ENCODE measurements at regions not wholly inside any gene's neighbourhood (a gene's known extent, or its start where the extent isn't known, plus 50 kb on each side); places are given as distances from the start of the nearest gene placed in this dataset.

DNA sequence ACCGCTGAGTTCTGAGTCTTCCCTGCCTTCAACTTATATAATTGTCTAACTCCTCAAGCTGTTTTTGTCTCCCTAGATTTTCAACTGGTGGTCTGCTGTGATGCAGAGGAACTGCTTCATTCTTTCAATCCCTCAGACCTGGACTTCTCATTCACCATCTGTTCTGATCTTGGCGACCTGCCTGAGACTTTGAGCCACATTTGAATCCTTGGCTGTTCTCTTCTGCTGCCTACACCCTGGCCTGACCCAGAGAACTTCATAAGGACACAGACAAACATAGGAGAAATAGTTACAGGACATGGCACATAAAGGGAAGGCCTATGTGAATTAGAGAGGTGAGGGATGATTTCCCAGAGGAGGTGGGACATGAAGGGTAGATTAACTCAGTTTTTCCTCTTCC lies 326.7 kb downstream of the PTEN start:
- H3K9me3 ChIP-seq (ENCODE audit: control insufficient read depth in 2 of 3, insufficient read depth in 1 of 3, low read length in 3 of 3), result no peaks in the 10 kb centered on the region
- H3K9ac ChIP-seq (ENCODE audit: low read length in 3 of 3), result no peak overlapping the region
- no peaks in the 10 kb centered on the region for H3K36me3 ChIP-seq (ENCODE audit: control insufficient read depth in 2 of 3, insufficient read depth in 3 of 3, low read length in 3 of 3)
- H3K27me3 ChIP-seq (ENCODE audit: control insufficient read depth, insufficient read depth, low read length), result no peaks in the 10 kb centered on the region
- FAIRE-seq (no peak), DNase-seq (no peak)
- intact Hi-C loops (cut with DNase I), result no loop called here
- H3K4me3 ChIP-seq (ENCODE audit: low read length in 3 of 3), result no peak overlapping the region
- H3K4me1 ChIP-seq (ENCODE audit: control insufficient read depth in 2 of 3, insufficient read depth in 2 of 3, low read depth in 1 of 3, low read length in 3 of 3), result no peaks in the 10 kb centered on the region
- no peak overlapping the region for H3K27ac ChIP-seq (ENCODE audit: low read depth in 2 of 2, low read length in 2 of 2)
- TF ChIP-seq, protein P1, sequence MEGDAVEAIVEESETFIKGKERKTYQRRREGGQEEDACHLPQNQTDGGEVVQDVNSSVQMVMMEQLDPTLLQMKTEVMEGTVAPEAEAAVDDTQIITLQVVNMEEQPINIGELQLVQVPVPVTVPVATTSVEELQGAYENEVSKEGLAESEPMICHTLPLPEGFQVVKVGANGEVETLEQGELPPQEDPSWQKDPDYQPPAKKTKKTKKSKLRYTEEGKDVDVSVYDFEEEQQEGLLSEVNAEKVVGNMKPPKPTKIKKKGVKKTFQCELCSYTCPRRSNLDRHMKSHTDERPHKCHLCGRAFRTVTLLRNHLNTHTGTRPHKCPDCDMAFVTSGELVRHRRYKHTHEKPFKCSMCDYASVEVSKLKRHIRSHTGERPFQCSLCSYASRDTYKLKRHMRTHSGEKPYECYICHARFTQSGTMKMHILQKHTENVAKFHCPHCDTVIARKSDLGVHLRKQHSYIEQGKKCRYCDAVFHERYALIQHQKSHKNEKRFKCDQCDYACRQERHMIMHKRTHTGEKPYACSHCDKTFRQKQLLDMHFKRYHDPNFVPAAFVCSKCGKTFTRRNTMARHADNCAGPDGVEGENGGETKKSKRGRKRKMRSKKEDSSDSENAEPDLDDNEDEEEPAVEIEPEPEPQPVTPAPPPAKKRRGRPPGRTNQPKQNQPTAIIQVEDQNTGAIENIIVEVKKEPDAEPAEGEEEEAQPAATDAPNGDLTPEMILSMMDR (IDR thresholded peaks at IDR 0.05; ENCODE audit: borderline replicate concordance, extremely low read depth, insufficient read depth), result no peak

DNA sequence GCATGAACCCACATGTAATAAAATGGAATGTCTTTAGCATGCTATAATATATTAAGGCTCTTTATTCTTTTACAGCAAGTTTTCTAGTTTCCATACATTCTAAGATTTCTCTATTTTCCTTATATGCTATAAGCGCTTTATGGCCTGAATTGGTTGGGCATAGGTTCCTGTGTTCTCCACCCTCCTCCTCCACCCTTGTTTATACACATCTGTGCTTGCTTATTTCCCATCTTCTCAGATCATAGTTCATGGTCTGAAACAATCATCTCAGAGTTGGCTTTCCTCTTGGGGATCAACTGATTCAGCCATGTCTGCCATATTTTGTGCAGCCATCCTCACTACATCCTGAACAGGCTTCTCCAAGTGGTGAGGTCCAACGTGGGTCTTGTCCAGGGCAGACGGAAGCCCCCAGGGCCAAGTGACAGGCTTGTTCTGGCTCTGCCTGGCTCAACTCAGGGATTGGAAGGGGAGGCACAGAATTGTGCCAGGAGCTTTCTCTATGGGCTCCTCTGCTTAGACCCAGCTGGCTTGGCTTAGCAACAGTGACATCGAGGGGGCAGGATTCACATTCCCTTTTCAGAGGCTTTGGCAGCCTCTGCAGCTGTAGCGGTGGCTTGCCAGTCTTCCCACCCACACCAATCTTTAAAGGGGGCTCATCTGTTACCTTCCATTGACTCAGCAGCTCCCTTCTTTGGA lies 327.3 kb downstream of the PTEN start:
- H3K9me3 ChIP-seq (ENCODE audit: control insufficient read depth in 2 of 3, insufficient read depth in 1 of 3, low read length in 3 of 3), result no peaks in the 10 kb centered on the region
- H3K4me1 ChIP-seq (ENCODE audit: control insufficient read depth in 2 of 3, insufficient read depth in 2 of 3, low read depth in 1 of 3, low read length in 3 of 3), result no peaks in the 10 kb centered on the region
- DNase-seq (no peak), FAIRE-seq (no peak)
- H3K9ac ChIP-seq (ENCODE audit: low read length in 3 of 3), result no peak overlapping the region
- H3K27me3 ChIP-seq (ENCODE audit: control insufficient read depth, insufficient read depth, low read length), result no peaks in the 10 kb centered on the region
- intact Hi-C loops (cut with DNase I), result no loop called here
- TF ChIP-seq, protein P1 (IDR thresholded peaks at IDR 0.05; ENCODE audit: borderline replicate concordance, extremely low read depth, insufficient read depth), result no peak
- no peak overlapping the region for H3K27ac ChIP-seq (ENCODE audit: low read depth in 2 of 2, low read length in 2 of 2)
- H3K4me3 ChIP-seq (ENCODE audit: low read length in 3 of 3), result no peak overlapping the region
- no peaks in the 10 kb centered on the region for H3K36me3 ChIP-seq (ENCODE audit: control insufficient read depth in 2 of 3, insufficient read depth in 3 of 3, low read length in 3 of 3)

DNA sequence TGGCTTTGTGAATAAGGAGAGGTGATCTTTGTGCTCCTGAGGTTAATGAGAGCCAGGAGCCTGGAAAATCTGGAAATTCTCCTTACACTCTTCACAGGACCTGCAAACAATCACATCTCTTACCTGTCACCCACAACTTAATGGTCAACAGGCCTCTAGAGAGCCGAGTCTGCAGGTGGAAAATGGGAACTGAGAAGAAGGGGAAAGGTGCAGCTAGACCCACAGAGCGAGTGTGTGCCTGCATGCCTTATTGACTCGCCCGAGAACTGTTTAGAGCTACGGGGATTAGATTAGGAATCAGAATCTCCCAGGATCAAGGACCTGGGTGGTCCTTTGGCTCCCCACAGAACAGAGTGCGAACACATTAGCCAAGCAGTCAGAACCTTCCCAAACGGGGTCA lies 329.6 kb downstream of the PTEN start:
- Histone ChIP-seq H3K36me3 (ENCODE audit: control insufficient read depth in 2 of 3, insufficient read depth in 3 of 3, low read length in 3 of 3) (no peaks in the 10 kb centered on the region), H3K27me3 (ENCODE audit: control insufficient read depth, insufficient read depth, low read length) (no peaks in the 10 kb centered on the region), H3K9ac (ENCODE audit: low read length in 3 of 3) (no peak overlapping the region), H3K4me1 (ENCODE audit: control insufficient read depth in 2 of 3, insufficient read depth in 2 of 3, low read depth in 1 of 3, low read length in 3 of 3) (no peaks in the 10 kb centered on the region), H3K9me3 (ENCODE audit: control insufficient read depth in 2 of 3, insufficient read depth in 1 of 3, low read length in 3 of 3) (no peaks in the 10 kb centered on the region), H3K4me3 (ENCODE audit: low read length in 3 of 3) (no peak overlapping the region), H3K27ac (ENCODE audit: low read depth in 2 of 2, low read length in 2 of 2) (no peak overlapping the region)
- intact Hi-C loops (cut with DNase I), result no loop called here
- DNase-seq, result no peak
- no peak for FAIRE-seq
- TF ChIP-seq, protein P1 (IDR thresholded peaks at IDR 0.05; ENCODE audit: borderline replicate concordance, extremely low read depth, insufficient read depth), result no peak

All from kidney (tissue), 13 donors.